GM21723 (cell line): ENCODE measurements at regions not wholly inside any gene's neighbourhood (a gene's known extent, or its start where the extent isn't known, plus 50 kb on each side); places are given as distances from the start of the nearest gene placed in this dataset.

ENCODE experiments used
- ATAC-seq: cut with Tn5 transposase; IDR thresholded peaks from one replicate; pipeline ENCODE4 v1.9.1; 2021; ENCODE audit warnings: mild to moderate bottlenecking, moderate library complexity; ENCODE audit not compliant: unreplicated experiment

- no peak for ATAC-seq
Measured at GRCh38 chr2:121860033-121860757, 104.7 kb downstream of the TSN start.

GRCh38 chr2:121860758-121861227 is 105.3 kb downstream of the TSN start:
- ATAC-seq: no peak

GRCh38 chr2:121862286-121862685 is 106.8 kb downstream of the TSN start:
- no peak for ATAC-seq

- no peak for ATAC-seq
Measured at GRCh38 chr2:121865914-121866313, 110.5 kb downstream of the TSN start.

GRCh38 chr2:121866789-121867188 is 111.3 kb downstream of the TSN start:
- ATAC-seq: no peak

- ATAC-seq: no peak
Measured at GRCh38 chr2:121868652-121869051, 113.2 kb downstream of the TSN start.

- no peak for ATAC-seq
Measured at GRCh38 chr2:121869363-121869762, 113.9 kb downstream of the TSN start.

GRCh38 chr2:121869873-121870272 is 114.4 kb downstream of the TSN start:
- no peak for ATAC-seq

- ATAC-seq: no peak
Measured at GRCh38 chr2:121872651-121873050, 117.2 kb downstream of the TSN start.

GRCh38 chr2:121873864-121874263 is 118.4 kb downstream of the TSN start:
- no peak for ATAC-seq

GRCh38 chr2:121875585-121876185 is 120.2 kb downstream of the TSN start:
- ATAC-seq: no peak

GRCh38 chr2:121877366-121877765 is 121.9 kb downstream of the TSN start:
- ATAC-seq: no peak

- ATAC-seq: no peak
Measured at GRCh38 chr2:121880283-121880682, 124.8 kb downstream of the TSN start.

GRCh38 chr2:121881038-121881437 is 125.6 kb downstream of the TSN start:
- no peak for ATAC-seq

- no peak for ATAC-seq
Measured at GRCh38 chr2:121881950-121882349, 126.5 kb downstream of the TSN start.

- no peak for ATAC-seq
Measured at GRCh38 chr2:121884078-121884477, 128.6 kb downstream of the TSN start.

- no peak for ATAC-seq
Measured at GRCh38 chr2:121884511-121884921, 129.1 kb downstream of the TSN start.

- ATAC-seq: no peak
Measured at GRCh38 chr2:121886059-121886458, 130.6 kb downstream of the TSN start.

GRCh38 chr2:121887513-121888188 is 132.2 kb downstream of the TSN start:
- peak; percentile 25 for ATAC-seq

- ATAC-seq: peak; percentile 90
Measured at GRCh38 chr2:121888189-121888557, 132.7 kb downstream of the TSN start.

GRCh38 chr2:121890041-121890440 is 134.6 kb downstream of the TSN start:
- no peak for ATAC-seq
